Limb (tissue), 2 donors: ENCODE measurements at regions not wholly inside any gene's neighbourhood (a gene's known extent, or its start where the extent isn't known, plus 50 kb on each side); places are given as distances from the start of the nearest gene placed in this dataset.
A peak's percentile ranks its signal among the peaks of the same experiment; 100 is the strongest.
"Not testable (repeated sequence)": the region's sequence is repeated elsewhere in the genome, so short reads cannot be mapped to it uniquely, and the experiment has no call there.

Experiments
- DNase-seq, 2 donors: peaks; one replicate each; pipeline ENCODE4 v3.0.0-alpha.2; 2016; ENCODE audit errors: extremely low spot score in 2 of 2

GRCh38 chr4:117908306-117909207 lies 125.7 kb upstream of the NDST3 start:
- DNase-seq, result no peak

GRCh38 chr4:117916728-117917127 lies 117.6 kb upstream of the NDST3 start:
- DNase-seq, result no peak

GRCh38 chr4:117922311-117922710 lies 112.0 kb upstream of the NDST3 start:
- not testable (repeated sequence) for DNase-seq

- DNase-seq, result not testable (repeated sequence)
These were observed 106.5 kb upstream of the NDST3 start for GRCh38 chr4:117927823-117928222.

GRCh38 chr4:117941611-117942010 lies 92.7 kb upstream of the NDST3 start:
- no peak for DNase-seq

GRCh38 chr4:117949621-117950020 lies 84.7 kb upstream of the NDST3 start:
- DNase-seq, result no peak

GRCh38 chr4:117957571-117957970 lies 76.7 kb upstream of the NDST3 start:
- DNase-seq, result no peak

- DNase-seq, result peak in 1 of 2 donors; percentile 8
These were observed 68.7 kb upstream of the NDST3 start for GRCh38 chr4:117965622-117966021.

GRCh38 chr4:117968606-117969005 lies 65.7 kb upstream of the NDST3 start:
- no peak for DNase-seq

GRCh38 chr4:117971403-117971802 lies 62.9 kb upstream of the NDST3 start:
- no peak for DNase-seq

- no peak for DNase-seq
These were observed 50.5 kb upstream of the NDST3 start for GRCh38 chr4:117983541-117984365.

GRCh38 chr4:117984366-117984680 lies 50.0 kb upstream of the NDST3 start:
- DNase-seq, result no peak
